H9 (cell line): ENCODE measurements at regions not wholly inside any gene's neighbourhood (a gene's known extent, or its start where the extent isn't known, plus 50 kb on each side); places are given as distances from the start of the nearest gene placed in this dataset.

Source experiments
- DNase-seq: peaks from one replicate; pipeline ENCODE4 v3.0.0-alpha.2; 2017
- H2AFZ ChIP-seq: one replicate; pipeline ENCODE4 v1.6.1; 2013; ENCODE audit warnings: mild to moderate bottlenecking, low read length, control low read depth, moderate library complexity
- H2AK5ac ChIP-seq: 2 replicates; pipeline ENCODE4 v1.6.1; 2013; ENCODE audit warnings: low read length, control low read depth, mixed read lengths; ENCODE audit not compliant: insufficient read length
- H2BK120ac ChIP-seq: one replicate; pipeline ENCODE4 v1.6.1; 2013; ENCODE audit warnings: low read depth, mild to moderate bottlenecking, low read length, control low read depth, inconsistent platforms; ENCODE audit not compliant: poor library complexity, severe bottlenecking
- H2BK12ac ChIP-seq: 2 replicates; pipeline ENCODE4 v1.6.1; 2013; ENCODE audit warnings: low read length, control low read depth, mixed read lengths, low read depth; ENCODE audit not compliant: insufficient read length
- H2BK15ac ChIP-seq: 2 replicates; pipeline ENCODE4 v1.6.1; 2013; ENCODE audit warnings: low read depth, low read length, control low read depth
- H2BK20ac ChIP-seq: one replicate; pipeline ENCODE4 v1.6.1; 2013; ENCODE audit warnings: low read depth, mild to moderate bottlenecking, low read length, control low read depth, inconsistent platforms; ENCODE audit not compliant: poor library complexity, severe bottlenecking
- H2BK5ac ChIP-seq: 2 replicates; pipeline ENCODE4 v1.6.1; 2013; ENCODE audit warnings: low read length, control low read depth, mixed read lengths; ENCODE audit not compliant: insufficient read length
- H3K14ac ChIP-seq: 2 replicates; pipeline ENCODE4 v1.6.1; 2013; ENCODE audit warnings: low read length, control low read depth; ENCODE audit not compliant: insufficient read depth
- H3K18ac ChIP-seq: 2 replicates; pipeline ENCODE4 v1.6.1; 2013; ENCODE audit warnings: low read depth, mild to moderate bottlenecking, mixed read lengths, low read length, control low read depth; ENCODE audit not compliant: insufficient read length
- H3K23ac ChIP-seq: 2 replicates; pipeline ENCODE4 v1.6.1; 2013; ENCODE audit warnings: low read length, control low read depth, mixed read lengths, low read depth; ENCODE audit not compliant: insufficient read length
- H3K23me2 ChIP-seq: 2 replicates; pipeline ENCODE4 v1.6.1; 2013; ENCODE audit warnings: low read depth, mild to moderate bottlenecking, mixed read lengths, low read length, control low read depth; ENCODE audit not compliant: insufficient read length, poor library complexity, severe bottlenecking
- H3K27ac ChIP-seq: 2 replicates; pipeline ENCODE4 v1.5.1; 2013; ENCODE audit warnings: low read length, control low read depth, mixed read lengths, low read depth; ENCODE audit not compliant: insufficient read length
- H3K27me3 ChIP-seq: 2 replicates; pipeline ENCODE4 v1.6.1; 2013; ENCODE audit warnings: low read length, control low read depth, inconsistent platforms; ENCODE audit not compliant: insufficient read depth
- H3K4ac ChIP-seq: 2 replicates; pipeline ENCODE4 v1.6.1; 2013; ENCODE audit warnings: low read depth, mild to moderate bottlenecking, control low read depth, inconsistent platforms, low read length, moderate library complexity
- H3K4me1 ChIP-seq: 2 replicates; pipeline ENCODE4 v1.6.1; 2013; ENCODE audit warnings: low read length, control low read depth, inconsistent platforms; ENCODE audit not compliant: insufficient read depth
- H3K4me2 ChIP-seq: 2 replicates; pipeline ENCODE4 v1.6.1; 2013; ENCODE audit warnings: low read length, control low read depth, mixed read lengths; ENCODE audit not compliant: insufficient read length, insufficient read depth
- H3K56ac ChIP-seq: 2 replicates; pipeline ENCODE4 v1.6.1; 2013; ENCODE audit warnings: low read depth, mild to moderate bottlenecking, mixed read lengths, low read length, control low read depth; ENCODE audit not compliant: insufficient read length
- H3K79me1 ChIP-seq: 2 replicates; pipeline ENCODE4 v1.6.1; 2013; ENCODE audit warnings: low read depth, mild to moderate bottlenecking, moderate library complexity, low read length, control low read depth, inconsistent platforms; ENCODE audit not compliant: insufficient read depth, poor library complexity, severe bottlenecking
- H3K79me2 ChIP-seq: 2 replicates; pipeline ENCODE4 v1.6.1; 2013; ENCODE audit warnings: low read length, control low read depth, inconsistent platforms; ENCODE audit not compliant: insufficient read depth
- H3K9ac ChIP-seq: 2 replicates; pipeline ENCODE4 v1.6.1; 2013; ENCODE audit warnings: low read length, control low read depth, mixed read lengths; ENCODE audit not compliant: insufficient read length; ENCODE audit errors: extremely low read depth
- H3K9me3 ChIP-seq: one replicate; pipeline ENCODE4 v1.6.1; 2013; ENCODE audit warnings: low read depth, low read length, inconsistent platforms; ENCODE audit not compliant: control insufficient read depth
- H3T11ph ChIP-seq: one replicate; pipeline ENCODE4 v1.6.1; 2013; ENCODE audit warnings: mild to moderate bottlenecking, low read length, control low read depth, inconsistent platforms
- H4K20me1 ChIP-seq: one replicate; pipeline ENCODE4 v1.6.1; 2013; ENCODE audit not compliant: control insufficient read depth, insufficient read length, insufficient read depth
- H4K5ac ChIP-seq: 2 replicates; pipeline ENCODE4 v1.6.1; 2013; ENCODE audit warnings: low read depth, mild to moderate bottlenecking, mixed read lengths, low read length, control low read depth; ENCODE audit not compliant: insufficient read length
- H4K8ac ChIP-seq: replicated peaks from 2 replicates; pipeline ENCODE4 v1.6.1; 2013; ENCODE audit warnings: low read length, control low read depth, mixed read lengths, low read depth; ENCODE audit not compliant: insufficient read length
- H4K91ac ChIP-seq: 2 replicates; pipeline ENCODE4 v1.6.1; 2013; ENCODE audit warnings: low read depth, mild to moderate bottlenecking, moderate library complexity, mixed read lengths, low read length, control low read depth; ENCODE audit not compliant: insufficient read length
- H3K27ac Mint-ChIP-seq, 3 experiments: 2 replicates in 2 of 3; 3 replicates in 1 of 3; pipeline ENCODE4 v1.8.0; 2020 to 2021; ENCODE audit warnings: mixed read lengths in 3 of 3, mild to moderate bottlenecking in 1 of 3, moderate library complexity in 1 of 3
- H3K27me3 Mint-ChIP-seq: 2 replicates; pipeline ENCODE4 v1.8.0; 2021; ENCODE audit warnings: low read depth, mild to moderate bottlenecking, moderate library complexity, mixed read lengths
- H3K36me3 Mint-ChIP-seq, 3 experiments: 2 replicates in 2 of 3; 3 replicates in 1 of 3; pipeline ENCODE4 v1.8.0; 2020 to 2021; ENCODE audit warnings: low read depth in 3 of 3, mixed read lengths in 3 of 3; ENCODE audit not compliant: insufficient read depth in 1 of 3
- H3K4me1 Mint-ChIP-seq, 2 experiments: 2 replicates each; pipeline ENCODE4 v1.8.0; 2020; ENCODE audit warnings: mixed read lengths in 2 of 2
- H3K4me3 Mint-ChIP-seq, 2 experiments: 2 replicates in 1 of 2; 3 replicates in 1 of 2; pipeline ENCODE4 v1.8.0; 2020 to 2021; ENCODE audit warnings: mild to moderate bottlenecking in 2 of 2, mixed read lengths in 2 of 2, moderate library complexity in 1 of 2
- H3K9me3 Mint-ChIP-seq, 2 experiments: 2 replicates in 1 of 2; 3 replicates in 1 of 2; pipeline ENCODE4 v1.8.0; 2020; ENCODE audit warnings: mild to moderate bottlenecking in 2 of 2, mixed read lengths in 2 of 2, moderate library complexity in 1 of 2
- WGBS: extraction: QIAGEN DNeasy Blood & Tissue Kit; methylation state at CpG from one replicate; pipeline ENCODE4 v1.1.7; 2013; ENCODE audit warnings: missing lambda C conversion rate, low lambda C conversion rate, mixed read lengths; ENCODE audit not compliant: insufficient read length; ENCODE audit errors: extremely low coverage; 5-methylcytosine and 5-hydroxymethylcytosine counted together
- TF ChIP-seq, protein P1 (sequence below): fragments of 200-600 bp; sonication (generic); conservative IDR thresholded peaks from 3 replicates; pipeline ENCODE4 v1.8.0; 2021; ENCODE audit warnings: antibody characterized with exemption, mild to moderate bottlenecking

DNA sequence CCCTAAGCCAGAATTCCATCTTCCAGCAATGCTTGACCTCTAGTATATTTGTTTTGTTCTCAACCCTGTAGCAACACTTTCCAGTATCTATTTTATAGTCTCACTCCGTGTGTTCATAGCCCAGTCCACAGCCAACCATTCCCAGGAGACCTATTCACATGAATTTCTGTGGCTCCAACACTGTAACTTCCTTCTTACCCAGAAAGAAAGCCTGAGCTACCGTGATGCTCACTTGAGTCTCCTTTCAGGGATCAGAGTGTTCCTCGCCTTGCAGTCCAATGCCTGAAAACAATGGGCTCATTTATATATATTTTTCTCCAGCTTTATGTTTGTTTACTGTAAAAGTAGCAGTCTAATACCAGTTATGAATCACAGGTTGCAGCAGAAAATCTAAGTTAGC lies 645.0 kb upstream of the NOVA1 start:
- no peaks in the 10 kb centered on the region; the same call in 1 of the 2 replicates for H3K27me3 Mint-ChIP-seq

More for the DNA sequence above, 645.0 kb upstream of the NOVA1 start:
- no CpG with 5 or more reads among the region's 3 CpGs for WGBS
- Histone ChIP-seq H3K27me3 (no peaks in the 10 kb centered on the region), H3K56ac (no peak overlapping the region), H3T11ph (no peak overlapping the region), H3K23me2 (no peaks in the 10 kb centered on the region), H2AFZ (no peak overlapping the region), H4K20me1 (no peaks in the 10 kb centered on the region), H3K4me1 (no peaks in the 10 kb centered on the region), H4K8ac (no peak overlapping the region), H3K27ac (no peak overlapping the region), H3K9me3 (no peaks in the 10 kb centered on the region), H4K5ac (no peak overlapping the region), H2BK20ac (no peak overlapping the region), H2BK120ac (no peak overlapping the region), H2BK15ac (no peak overlapping the region), H3K23ac (no peak overlapping the region), H3K79me1 (no peaks in the 10 kb centered on the region), H3K4me2 (no peak overlapping the region), H2BK5ac (no peak overlapping the region), H2BK12ac (no peak overlapping the region), H4K91ac (no peak overlapping the region), H3K4ac (no peak overlapping the region), H3K79me2 (no peaks in the 10 kb centered on the region), H2AK5ac (no peak overlapping the region), H3K9ac (no peak overlapping the region), H3K14ac (no peak overlapping the region), H3K18ac (no peak overlapping the region)
- Mint-ChIP-seq H3K36me3 (no peaks in the 10 kb centered on the region), H3K9me3 (peaks cover 2 to 3% of the 10 kb centered on the region in 2 experiments; a peak in 4 of 5 replicates), H3K4me1 (no peaks in the 10 kb centered on the region), H3K4me3 (no peak overlapping the region), H3K27ac (no peak overlapping the region)
- TF ChIP-seq, protein P1, sequence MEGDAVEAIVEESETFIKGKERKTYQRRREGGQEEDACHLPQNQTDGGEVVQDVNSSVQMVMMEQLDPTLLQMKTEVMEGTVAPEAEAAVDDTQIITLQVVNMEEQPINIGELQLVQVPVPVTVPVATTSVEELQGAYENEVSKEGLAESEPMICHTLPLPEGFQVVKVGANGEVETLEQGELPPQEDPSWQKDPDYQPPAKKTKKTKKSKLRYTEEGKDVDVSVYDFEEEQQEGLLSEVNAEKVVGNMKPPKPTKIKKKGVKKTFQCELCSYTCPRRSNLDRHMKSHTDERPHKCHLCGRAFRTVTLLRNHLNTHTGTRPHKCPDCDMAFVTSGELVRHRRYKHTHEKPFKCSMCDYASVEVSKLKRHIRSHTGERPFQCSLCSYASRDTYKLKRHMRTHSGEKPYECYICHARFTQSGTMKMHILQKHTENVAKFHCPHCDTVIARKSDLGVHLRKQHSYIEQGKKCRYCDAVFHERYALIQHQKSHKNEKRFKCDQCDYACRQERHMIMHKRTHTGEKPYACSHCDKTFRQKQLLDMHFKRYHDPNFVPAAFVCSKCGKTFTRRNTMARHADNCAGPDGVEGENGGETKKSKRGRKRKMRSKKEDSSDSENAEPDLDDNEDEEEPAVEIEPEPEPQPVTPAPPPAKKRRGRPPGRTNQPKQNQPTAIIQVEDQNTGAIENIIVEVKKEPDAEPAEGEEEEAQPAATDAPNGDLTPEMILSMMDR = no peak
- no peak for DNase-seq
